ENCODE measurements at regions not wholly inside any gene's neighbourhood (a gene's known extent, or its start where the extent isn't known, plus 50 kb on each side); places are given as distances from the start of the nearest gene placed in this dataset.

GRCh38 chr1:186620566-186621350, 59.5 kb downstream of the PTGS2 start:
- no peak for DNase-seq (ENCODE audit: low read depth)

GRCh38 chr1:186618401-186619170, 61.6 kb downstream of the PTGS2 start:
- DNase-seq (ENCODE audit: low read depth), result no peak

- DNase-seq (ENCODE audit: low read depth), result no peak
Measured at GRCh38 chr1:186617926-186618325, 62.3 kb downstream of the PTGS2 start.

GRCh38 chr1:186616511-186616910, 63.7 kb downstream of the PTGS2 start:
- DNase-seq (ENCODE audit: low read depth), result no peak

GRCh38 chr1:186615332-186615731, 64.9 kb downstream of the PTGS2 start:
- DNase-seq (ENCODE audit: low read depth), result no peak

- DNase-seq (ENCODE audit: low read depth), result no peak
Measured at GRCh38 chr1:186611156-186611555, 69.1 kb downstream of the PTGS2 start.

GRCh38 chr1:186609183-186609582, 71.0 kb downstream of the PTGS2 start:
- DNase-seq (ENCODE audit: low read depth), result no peak

- DNase-seq (ENCODE audit: low read depth), result no peak
Measured at GRCh38 chr1:186605762-186606350, 74.4 kb downstream of the PTGS2 start.

GRCh38 chr1:186595969-186596368, 84.3 kb downstream of the PTGS2 start:
- DNase-seq (ENCODE audit: low read depth), result no peak

- no peak for DNase-seq (ENCODE audit: low read depth)
Measured at GRCh38 chr1:186578325-186579016, 101.8 kb downstream of the PTGS2 start.

- DNase-seq (ENCODE audit: low read depth), result no peak
Measured at GRCh38 chr1:186577633-186578032, 102.6 kb downstream of the PTGS2 start.

GRCh38 chr1:186577216-186577615, 103.0 kb downstream of the PTGS2 start:
- no peak for DNase-seq (ENCODE audit: low read depth)

GRCh38 chr1:186575348-186575747, 104.9 kb downstream of the PTGS2 start:
- DNase-seq (ENCODE audit: low read depth), result no peak

GRCh38 chr1:186574926-186575325, 105.3 kb downstream of the PTGS2 start:
- DNase-seq (ENCODE audit: low read depth), result no peak

- no peak for DNase-seq (ENCODE audit: low read depth)
Measured at GRCh38 chr1:186572509-186572908, 107.7 kb downstream of the PTGS2 start.

GRCh38 chr1:186571771-186572170, 108.5 kb downstream of the PTGS2 start:
- no peak for DNase-seq (ENCODE audit: low read depth)

- DNase-seq (ENCODE audit: low read depth), result no peak
Measured at GRCh38 chr1:186569856-186570255, 108.9 kb upstream of the PDC start.

GRCh38 chr1:186568221-186568620, 107.3 kb upstream of the PDC start:
- no peak for DNase-seq (ENCODE audit: low read depth)

- DNase-seq (ENCODE audit: low read depth), result no peak
Measured at GRCh38 chr1:186566140-186566855, 105.4 kb upstream of the PDC start.

- no peak for DNase-seq (ENCODE audit: low read depth)
Measured at GRCh38 chr1:186564582-186564981, 103.7 kb upstream of the PDC start.

- no peak for DNase-seq (ENCODE audit: low read depth)
Measured at GRCh38 chr1:186559601-186560116, 98.7 kb upstream of the PDC start.
